Activated CD8-positive, alpha-beta memory T cell treated with anti-CD3 and anti-CD28 coated beads for 36 hours (primary cell): ENCODE measurements at regions not wholly inside any gene's neighbourhood (a gene's known extent, or its start where the extent isn't known, plus 50 kb on each side); places are given as distances from the start of the nearest gene placed in this dataset.
"Not testable (repeated sequence)": the region's sequence is repeated elsewhere in the genome, so short reads cannot be mapped to it uniquely, and the experiment has no call there.

Source experiments
- CTCF ChIA-PET: fragments of 350-600 bp; sonication (Branson Sonifier 250); formaldehyde crosslinking; loops from one replicate; lab custom pipeline; 2021; ENCODE audit warnings: antibody characterized with exemption; lab: Charles Lee
- POLR2A ChIA-PET: fragments of 350-600 bp; sonication (Branson Sonifier 250); formaldehyde crosslinking; loops from one replicate; lab custom pipeline; 2021; ENCODE audit warnings: antibody characterized with exemption; lab: Charles Lee

- POLR2A ChIA-PET, result no interaction called here
Observed at GRCh38 chr14:30445011-30445793, 113.8 kb upstream of the G2E3 start.

GRCh38 chr14:30445852-30446251 is 113.1 kb upstream of the G2E3 start:
- ChIA-PET CTCF (no interaction called here), POLR2A (no interaction called here)

More at GRCh38 chr14:30445011-30445793, 113.8 kb upstream of the G2E3 start:
- CTCF ChIA-PET, result no interaction called here

GRCh38 chr14:30450631-30451545 is 108.1 kb upstream of the G2E3 start:
- ChIA-PET POLR2A (no interaction called here), CTCF (no interaction called here)

- CTCF ChIA-PET, result no interaction called here
- POLR2A ChIA-PET, result no interaction called here
Observed at GRCh38 chr14:30456296-30456695, 102.7 kb upstream of the G2E3 start.

GRCh38 chr14:30462358-30462757 is 96.6 kb upstream of the G2E3 start:
- CTCF ChIA-PET, result no interaction called here
- POLR2A ChIA-PET, result no interaction called here

GRCh38 chr14:30464481-30464880 is 94.5 kb upstream of the G2E3 start:
- POLR2A ChIA-PET, result no interaction called here
- CTCF ChIA-PET, result no interaction called here

- ChIA-PET CTCF (no interaction called here), POLR2A (no interaction called here)
Observed at GRCh38 chr14:30468354-30468753, 90.6 kb upstream of the G2E3 start.

- POLR2A ChIA-PET, result no interaction called here
- CTCF ChIA-PET, result no interaction called here
Observed at GRCh38 chr14:30471980-30472379, 87.0 kb upstream of the G2E3 start.

GRCh38 chr14:30473846-30474696 is 84.9 kb upstream of the G2E3 start:
- CTCF ChIA-PET, POLR2A ChIA-PET: not testable (repeated sequence)

- CTCF ChIA-PET, result no interaction called here
- POLR2A ChIA-PET, result no interaction called here
Observed at GRCh38 chr14:30482276-30482675, 76.7 kb upstream of the G2E3 start.

- CTCF ChIA-PET, result no interaction called here
- POLR2A ChIA-PET, result no interaction called here
Observed at GRCh38 chr14:30484201-30484600, 74.8 kb upstream of the G2E3 start.

GRCh38 chr14:30484976-30485375 is 74.0 kb upstream of the G2E3 start:
- CTCF ChIA-PET, result no interaction called here
- POLR2A ChIA-PET, result no interaction called here

GRCh38 chr14:30496852-30497251 is 62.1 kb upstream of the G2E3 start:
- CTCF ChIA-PET, result no interaction called here

GRCh38 chr14:30499358-30499757 is 59.6 kb upstream of the G2E3 start:
- CTCF ChIA-PET, result no interaction called here
- POLR2A ChIA-PET, result no interaction called here

More at GRCh38 chr14:30496852-30497251, 62.1 kb upstream of the G2E3 start:
- POLR2A ChIA-PET, result no interaction called here

GRCh38 chr14:30500222-30500621 is 58.7 kb upstream of the G2E3 start:
- ChIA-PET CTCF (no interaction called here), POLR2A (no interaction called here)

- POLR2A ChIA-PET, result no interaction called here
- CTCF ChIA-PET, result no interaction called here
Observed at GRCh38 chr14:30507209-30507608, 51.7 kb upstream of the G2E3 start.
